Endodermal cell (in vitro differentiated cells): ENCODE measurements at regions not wholly inside any gene's neighbourhood (a gene's known extent, or its start where the extent isn't known, plus 50 kb on each side); places are given as distances from the start of the nearest gene placed in this dataset.

ENCODE experiments used
- DNase-seq: peaks from one replicate; pipeline ENCODE4 v3.0.0-alpha.2; 2017
- H3K27ac ChIP-seq: 2 replicates; pipeline ENCODE4 v1.5.1; 2013; ENCODE audit warnings: mild to moderate bottlenecking, low read depth, low read length, moderate library complexity
- H3K27me3 ChIP-seq: 2 replicates; pipeline ENCODE4 v1.6.1; 2013; ENCODE audit warnings: mild to moderate bottlenecking, low read length, moderate library complexity; ENCODE audit not compliant: insufficient read depth, control insufficient read depth, poor library complexity, severe bottlenecking
- H3K36me3 ChIP-seq: 2 replicates; pipeline ENCODE4 v1.7.0; 2013; ENCODE audit warnings: mild to moderate bottlenecking, low read length, moderate library complexity; ENCODE audit not compliant: control insufficient read depth, insufficient read depth
- H3K4me1 ChIP-seq: one replicate; pipeline ENCODE4 v1.7.0; 2013; ENCODE audit warnings: low read length; ENCODE audit not compliant: control insufficient read depth, insufficient read depth
- H3K4me3 ChIP-seq: 2 replicates; pipeline ENCODE4 v1.5.1; 2013; ENCODE audit warnings: mild to moderate bottlenecking, low read length, moderate library complexity
- H3K9ac ChIP-seq: 2 replicates; pipeline ENCODE4 v1.6.1; 2013; ENCODE audit warnings: mild to moderate bottlenecking, low read length, moderate library complexity; ENCODE audit not compliant: poor library complexity, severe bottlenecking; ENCODE audit errors: extremely low read depth
- H3K9me3 ChIP-seq: 2 replicates; pipeline ENCODE4 v1.6.1; 2013; ENCODE audit warnings: mild to moderate bottlenecking, low read length, moderate library complexity; ENCODE audit not compliant: control insufficient read depth
- H3K27ac Mint-ChIP-seq: 2 replicates; pipeline ENCODE4 v1.8.0; 2020; ENCODE audit warnings: mixed read lengths
- H3K27me3 Mint-ChIP-seq: 2 replicates; pipeline ENCODE4 v1.8.0; 2021; ENCODE audit warnings: mild to moderate bottlenecking, mixed read lengths; ENCODE audit not compliant: insufficient read depth
- H3K36me3 Mint-ChIP-seq: 2 replicates; pipeline ENCODE4 v1.8.0; 2020; ENCODE audit warnings: low read depth, mixed read lengths
- H3K4me1 Mint-ChIP-seq: 2 replicates; pipeline ENCODE4 v1.8.0; 2020; ENCODE audit warnings: mixed read lengths
- H3K4me3 Mint-ChIP-seq: 2 replicates; pipeline ENCODE4 v1.8.0; 2020; ENCODE audit warnings: mild to moderate bottlenecking, moderate library complexity, mixed read lengths
- H3K9me3 Mint-ChIP-seq: 2 replicates; pipeline ENCODE4 v1.8.0; 2020; ENCODE audit warnings: mild to moderate bottlenecking, mixed read lengths
- CTCF ChIP-seq: fragments of 200-600 bp; sonication (generic); conservative IDR thresholded peaks from 2 replicates; pipeline ENCODE4 v1.5.0; 2021; ENCODE audit warnings: antibody characterized with exemption, mild to moderate bottlenecking
- WGBS, 2 experiments: methylation state at CpG; one replicate each; pipeline versions ENCODE4 v1.1.5 to v1.1.7; 2013; ENCODE audit warnings: missing lambda C conversion rate in 2 of 2, mixed read lengths in 1 of 2; ENCODE audit not compliant: insufficient coverage in 1 of 2, insufficient read length in 1 of 2; 5-methylcytosine and 5-hydroxymethylcytosine counted together

GRCh38 chr10:78875932-78876331, 192.8 kb upstream of the ZMIZ1 start:
- peaks cover 13% of the 10 kb centered on the region for H3K4me1 Mint-ChIP-seq
- Histone ChIP-seq H3K4me1 (no peaks in the 10 kb centered on the region), H3K9me3 (peaks cover 7% of the 10 kb centered on the region), H3K27me3 (peaks cover 7% of the 10 kb centered on the region), H3K9ac (no peak overlapping the region), H3K27ac (no peak overlapping the region), H3K36me3 (no peaks in the 10 kb centered on the region), H3K4me3 (no peak overlapping the region)
- DNase-seq, result peak; percentile 47
- H3K36me3 Mint-ChIP-seq, result no peaks in the 10 kb centered on the region
- no peak for TF ChIP-seq CTCF
- H3K27ac Mint-ChIP-seq, result no peak overlapping the region
- H3K9me3 Mint-ChIP-seq, result no peaks in the 10 kb centered on the region
- H3K4me3 Mint-ChIP-seq, result no peak overlapping the region
- 52 to 67% methylated on average over 2 to 4 of the region's 4 CpGs for WGBS, 2 experiments
- peaks cover 30% of the 10 kb centered on the region for H3K27me3 Mint-ChIP-seq

- 85 to 88% methylated on average over 4 of the region's 4 CpGs for WGBS, 2 experiments
- peaks cover 28% of the 10 kb centered on the region for H3K27me3 Mint-ChIP-seq
- no peak overlapping the region for H3K4me3 ChIP-seq
- H3K9me3 ChIP-seq, result peaks cover 7% of the 10 kb centered on the region
- no peak for TF ChIP-seq CTCF
- no peaks in the 10 kb centered on the region for H3K4me1 ChIP-seq
- no peak overlapping the region for H3K27ac ChIP-seq
- peaks cover 13% of the 10 kb centered on the region for H3K4me1 Mint-ChIP-seq
- peaks cover 7% of the 10 kb centered on the region for H3K27me3 ChIP-seq
- H3K4me3 Mint-ChIP-seq, result no peak overlapping the region
- H3K36me3 Mint-ChIP-seq, result no peaks in the 10 kb centered on the region
- no peak overlapping the region for H3K9ac ChIP-seq
- H3K9me3 Mint-ChIP-seq, result no peaks in the 10 kb centered on the region
- H3K36me3 ChIP-seq, result no peaks in the 10 kb centered on the region
- no peak for DNase-seq
- H3K27ac Mint-ChIP-seq, result no peak overlapping the region
Measured at GRCh38 chr10:78876449-78876848, 192.3 kb upstream of the ZMIZ1 start.

GRCh38 chr10:78879621-78880020, 189.1 kb upstream of the ZMIZ1 start:
- DNase-seq, result no peak
- H3K9ac ChIP-seq, result no peak overlapping the region
- Mint-ChIP-seq H3K27me3 (peaks cover 16% of the 10 kb centered on the region), H3K4me1 (peaks cover 12% of the 10 kb centered on the region), H3K9me3 (no peaks in the 10 kb centered on the region), H3K36me3 (no peaks in the 10 kb centered on the region), H3K4me3 (no peak overlapping the region), H3K27ac (no peak overlapping the region)
- H3K9me3 ChIP-seq, result peaks cover 7% of the 10 kb centered on the region
- no peaks in the 10 kb centered on the region for H3K36me3 ChIP-seq
- H3K4me1 ChIP-seq, result no peaks in the 10 kb centered on the region
- WGBS, 2 experiments, result no CpG with 5 or more reads among the region's 3 CpGs
- H3K27ac ChIP-seq, result no peak overlapping the region
- no peak overlapping the region for H3K4me3 ChIP-seq
- no peaks in the 10 kb centered on the region for H3K27me3 ChIP-seq
- TF ChIP-seq CTCF, result no peak
